Transverse colon (tissue), 4 donors: ENCODE measurements at regions not wholly inside any gene's neighbourhood (a gene's known extent, or its start where the extent isn't known, plus 50 kb on each side); places are given as distances from the start of the nearest gene placed in this dataset.

Experiments
- DNase-seq: peaks from one replicate; pipeline ENCODE4 v3.0.0-alpha.2; 2019
- H3K27ac ChIP-seq, 4 donors: fragments of 200-600 bp; sonication (generic); 2 replicates each; pipeline ENCODE4 v1.5.1; 2016 to 2018; ENCODE audit warnings: inconsistent platforms in 4 of 4
- H3K27me3 ChIP-seq: fragments of 200-600 bp; sonication (generic); 2 replicates; pipeline ENCODE4 v1.5.1; 2017; ENCODE audit warnings: inconsistent platforms
- H3K36me3 ChIP-seq, 4 donors: fragments of 200-600 bp; sonication (generic); 2 replicates each; pipeline ENCODE4 v1.5.1; 2017 to 2019; ENCODE audit warnings: inconsistent platforms in 4 of 4
- H3K4me1 ChIP-seq, 4 donors: fragments of 200-600 bp; sonication (generic); 2 replicates each; pipeline ENCODE4 v1.5.1; 2017 to 2020; ENCODE audit warnings: inconsistent platforms in 4 of 4
- H3K4me3 ChIP-seq, 4 donors: fragments of 200-600 bp; sonication (generic); 1 replicate in 1 of 4; 2 replicates in 3 of 4; pipeline versions ENCODE4 v1.5.1 to v1.6.1; 2017 to 2019; ENCODE audit warnings: inconsistent platforms in 4 of 4
- H3K9me3 ChIP-seq, 2 donors: fragments of 200-600 bp; sonication (generic); 2 replicates each; pipeline ENCODE4 v1.5.1; 2017 to 2019; ENCODE audit warnings: inconsistent platforms in 2 of 2
- EP300 ChIP-seq: sonication (generic); formaldehyde crosslinking; IDR thresholded peaks from one replicate; pipeline ENCODE4 v1.6.1; 2017; ENCODE audit warnings: antibody characterized with exemption, low read depth
- POLR2A ChIP-seq: fragments of 450-650 bp; IDR thresholded peaks from one replicate; pipeline ENCODE4 v1.6.1; 2016; ENCODE audit warnings: antibody characterized with exemption, mild to moderate bottlenecking, moderate library complexity
- POLR2AphosphoS5 ChIP-seq, 3 donors: sonication (generic); formaldehyde crosslinking; IDR thresholded peaks; one replicate each; pipeline ENCODE4 v1.6.1; 2016; ENCODE audit warnings: antibody characterized with exemption in 3 of 3
- WGBS, 2 donors: methylation state at CpG; one replicate each; pipeline ENCODE4 v1.1.5; 2018; ENCODE audit warnings: low coverage in 1 of 2; 5-methylcytosine and 5-hydroxymethylcytosine counted together
- in situ Hi-C, 4 donors: fragments of 200-750 bp; cut with MboI; loops; one replicate each; pipeline versions ENCODE4 v1.15.0 to v1.15.1; 2017; ENCODE audit warnings: low sequenced_read_pairs in 3 of 4, low pct_ligation_motif_present in 1 of 4, low pct_unique_long_range_greater_than_20kb in 1 of 4
- intact Hi-C: fragments of 100-400 bp; cut with DNase I; formaldehyde crosslinking; loops from one replicate; pipeline ENCODE4 v1.15.1; 2023; ENCODE audit warnings: low total_unique reads
- TF ChIP-seq, protein P1 (sequence below), 5 experiments: fragments of 200-600 bp in 3 of 5; fragments of 450-650 bp in 2 of 5; sonication (generic) in 3 of 5; IDR thresholded peaks; 1 replicate in 2 of 5; 2 replicates in 3 of 5; pipeline ENCODE4 v1.5.1; 2016 to 2017; ENCODE audit warnings: antibody characterized with exemption in 5 of 5, inconsistent platforms in 3 of 5, mild to moderate bottlenecking in 2 of 5, moderate library complexity in 1 of 5

DNA sequence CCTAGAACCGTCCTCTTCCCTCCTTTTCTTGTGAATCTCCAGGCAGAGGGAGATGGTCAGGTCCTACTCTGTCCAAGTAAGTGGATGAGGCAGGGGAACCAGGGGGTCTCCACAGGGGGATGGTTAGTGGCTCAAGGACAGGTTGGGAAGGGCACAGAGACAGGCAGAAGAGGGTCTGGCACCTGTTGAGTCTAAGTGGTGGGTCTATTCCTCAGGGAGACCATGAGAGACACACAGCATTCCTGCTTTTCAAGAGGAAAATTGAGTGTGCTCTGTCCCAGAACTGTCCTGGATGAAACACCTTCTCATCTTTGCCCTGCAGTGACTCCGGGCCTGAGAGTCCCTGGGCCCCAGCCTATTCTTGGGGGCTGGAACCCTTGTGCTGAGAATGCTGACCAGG, 184.8 kb upstream of the GALNT17 start:
- intact Hi-C loops = no loop called here
- Histone ChIP-seq H3K4me1 (no peaks in the 10 kb centered on the region), H3K4me3 (no peak overlapping the region), H3K36me3 (no peaks in the 10 kb centered on the region), H3K27ac (no peak overlapping the region), H3K9me3 (no peaks in the 10 kb centered on the region), H3K27me3 (no peaks in the 10 kb centered on the region)
- WGBS, 2 donors = 70 to 100% methylated on average over 1 to 2 of the region's 2 CpGs
- in situ Hi-C loops = no loop called here
- TF ChIP-seq EP300 = no peak
- TF ChIP-seq POLR2AphosphoS5 (IDR thresholded peaks at IDR 0.05) = no peak
- no peak for DNase-seq

DNA sequence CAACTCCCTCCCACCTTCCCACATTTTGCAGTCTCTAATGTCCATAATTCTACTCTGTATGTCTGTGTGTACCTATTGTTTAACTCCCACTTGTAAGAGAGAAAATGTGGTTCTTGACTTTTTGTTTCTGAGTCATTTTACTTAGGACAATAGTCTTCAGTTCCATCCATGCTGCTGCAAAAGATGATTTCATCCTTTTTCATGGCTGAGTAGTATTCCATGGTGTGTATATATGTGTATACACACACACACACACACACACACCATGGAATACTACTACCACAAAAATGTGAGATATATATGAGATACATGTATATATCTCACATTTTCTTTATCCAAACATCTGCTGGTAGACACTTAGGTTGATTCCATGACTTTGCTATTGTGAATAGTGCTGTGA, 182.1 kb upstream of the GALNT17 start:
- H3K27ac ChIP-seq = no peak overlapping the region
- intact Hi-C loops = no loop called here

DNA sequence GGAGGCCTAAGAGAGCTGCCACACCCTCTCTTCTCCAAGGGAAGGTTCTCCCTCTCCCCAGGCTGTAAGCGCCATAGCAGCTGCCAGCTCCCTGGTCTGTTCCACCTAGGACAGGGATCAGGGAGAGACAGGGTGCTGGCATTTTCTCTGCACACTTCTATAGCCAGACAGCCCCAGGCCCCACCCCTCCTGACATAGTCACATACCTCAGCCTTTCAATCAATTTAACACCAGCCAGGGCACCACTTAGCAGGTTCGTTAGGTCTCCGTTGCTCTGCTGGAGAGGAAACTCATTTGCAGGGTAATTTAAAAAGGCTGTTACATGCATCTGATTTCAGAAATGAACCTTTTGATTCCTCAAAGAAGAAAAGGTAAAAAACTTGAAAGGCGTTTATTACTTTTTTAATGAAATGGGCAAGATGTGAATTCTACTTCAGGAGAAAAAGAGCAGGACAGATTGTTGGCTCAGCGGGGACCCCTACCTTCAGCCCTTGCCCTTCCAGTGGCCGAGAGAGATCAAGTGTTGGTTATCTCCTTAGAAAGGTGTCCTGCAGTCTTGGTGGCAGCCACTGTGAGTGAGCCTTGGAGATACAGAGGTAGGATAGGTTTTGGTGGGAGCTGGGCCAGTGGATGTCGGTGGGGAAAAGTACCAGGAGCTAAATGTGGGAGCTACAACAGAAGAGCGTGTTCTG, 180.5 kb upstream of the GALNT17 start:
- in situ Hi-C loops = no loop called here
- Histone ChIP-seq H3K36me3 (no peaks in the 10 kb centered on the region), H3K9me3 (no peaks in the 10 kb centered on the region), H3K27ac (no peak overlapping the region), H3K4me1 (no peaks in the 10 kb centered on the region), H3K4me3 (no peak overlapping the region), H3K27me3 (no peaks in the 10 kb centered on the region)
- DNase-seq = no peak
- 82 to 100% methylated on average over 3 to 8 of the region's 8 CpGs for WGBS, 2 donors
- no peak for TF ChIP-seq EP300
- TF ChIP-seq POLR2A = no peak
- TF ChIP-seq POLR2AphosphoS5 (IDR thresholded peaks at IDR 0.05) = no peak
- TF ChIP-seq, protein P1, sequence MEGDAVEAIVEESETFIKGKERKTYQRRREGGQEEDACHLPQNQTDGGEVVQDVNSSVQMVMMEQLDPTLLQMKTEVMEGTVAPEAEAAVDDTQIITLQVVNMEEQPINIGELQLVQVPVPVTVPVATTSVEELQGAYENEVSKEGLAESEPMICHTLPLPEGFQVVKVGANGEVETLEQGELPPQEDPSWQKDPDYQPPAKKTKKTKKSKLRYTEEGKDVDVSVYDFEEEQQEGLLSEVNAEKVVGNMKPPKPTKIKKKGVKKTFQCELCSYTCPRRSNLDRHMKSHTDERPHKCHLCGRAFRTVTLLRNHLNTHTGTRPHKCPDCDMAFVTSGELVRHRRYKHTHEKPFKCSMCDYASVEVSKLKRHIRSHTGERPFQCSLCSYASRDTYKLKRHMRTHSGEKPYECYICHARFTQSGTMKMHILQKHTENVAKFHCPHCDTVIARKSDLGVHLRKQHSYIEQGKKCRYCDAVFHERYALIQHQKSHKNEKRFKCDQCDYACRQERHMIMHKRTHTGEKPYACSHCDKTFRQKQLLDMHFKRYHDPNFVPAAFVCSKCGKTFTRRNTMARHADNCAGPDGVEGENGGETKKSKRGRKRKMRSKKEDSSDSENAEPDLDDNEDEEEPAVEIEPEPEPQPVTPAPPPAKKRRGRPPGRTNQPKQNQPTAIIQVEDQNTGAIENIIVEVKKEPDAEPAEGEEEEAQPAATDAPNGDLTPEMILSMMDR (IDR thresholded peaks at IDR 0.05) = no peak
- intact Hi-C loops = no loop called here

More for the DNA sequence above, 182.1 kb upstream of the GALNT17 start:
- no peak overlapping the region for H3K4me3 ChIP-seq
- in situ Hi-C loops = no loop called here
- no peaks in the 10 kb centered on the region for H3K4me1 ChIP-seq
- no peaks in the 10 kb centered on the region for H3K27me3 ChIP-seq
- TF ChIP-seq POLR2A (no peak), EP300 (no peak), POLR2AphosphoS5 (IDR thresholded peaks at IDR 0.05) (no peak)
- TF ChIP-seq, protein P1 (IDR thresholded peaks at IDR 0.05) = no peak
- H3K9me3 ChIP-seq = no peaks in the 10 kb centered on the region
- no peaks in the 10 kb centered on the region for H3K36me3 ChIP-seq
- no peak for DNase-seq

DNA sequence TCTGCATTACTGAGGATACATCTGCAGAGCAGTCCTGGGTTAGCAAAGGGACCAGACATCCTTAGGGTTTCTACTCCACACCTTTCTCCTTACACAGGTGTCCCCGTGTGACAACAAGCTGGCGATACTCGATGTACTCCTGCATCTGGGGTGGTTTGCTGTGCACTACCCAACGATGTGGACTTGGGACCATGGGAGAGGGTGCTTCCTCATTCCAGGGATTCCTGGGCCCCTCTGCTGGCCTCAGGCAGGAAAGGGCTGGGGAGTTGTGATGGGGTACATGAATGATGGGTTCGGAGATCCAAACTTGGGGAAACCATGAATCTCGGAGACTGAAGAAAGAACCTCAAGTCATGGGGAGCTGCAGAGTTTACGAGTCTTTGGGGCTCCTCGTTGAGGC, 179.6 kb upstream of the GALNT17 start:
- 80 to 93% methylated on average over 1 to 8 of the region's 8 CpGs for WGBS, 2 donors
- intact Hi-C loops = no loop called here

More for the DNA sequence above, 179.6 kb upstream of the GALNT17 start:
- H3K36me3 ChIP-seq = no peaks in the 10 kb centered on the region
- no peak overlapping the region for H3K4me3 ChIP-seq
- H3K4me1 ChIP-seq = no peaks in the 10 kb centered on the region
- H3K27ac ChIP-seq = no peak overlapping the region
- TF ChIP-seq, protein P1 (IDR thresholded peaks at IDR 0.05) = no peak
- no peak for TF ChIP-seq EP300
- TF ChIP-seq POLR2AphosphoS5 (IDR thresholded peaks at IDR 0.05) = no peak
- no peak for TF ChIP-seq POLR2A
- no peaks in the 10 kb centered on the region for H3K9me3 ChIP-seq
- no peak for DNase-seq
- in situ Hi-C loops = no loop called here
- H3K27me3 ChIP-seq = no peaks in the 10 kb centered on the region
